Hepatocyte (in vitro differentiated cells): ENCODE measurements at regions not wholly inside any gene's neighbourhood (a gene's known extent, or its start where the extent isn't known, plus 50 kb on each side); places are given as distances from the start of the nearest gene placed in this dataset.

ENCODE experiments used
- EZH2 ChIP-seq: fragments of 200-600 bp; sonication (generic); IDR thresholded peaks from 2 replicates; pipeline ENCODE4 v1.6.1; 2016; ENCODE audit warnings: antibody characterized with exemption, mild to moderate bottlenecking, borderline replicate concordance
- TF ChIP-seq, protein P1 (sequence below): fragments of 200-600 bp; sonication (generic); IDR thresholded peaks from 2 replicates; pipeline ENCODE4 v1.5.1; 2016; ENCODE audit warnings: antibody characterized with exemption, mild to moderate bottlenecking; ENCODE audit not compliant: poor library complexity

DNA sequence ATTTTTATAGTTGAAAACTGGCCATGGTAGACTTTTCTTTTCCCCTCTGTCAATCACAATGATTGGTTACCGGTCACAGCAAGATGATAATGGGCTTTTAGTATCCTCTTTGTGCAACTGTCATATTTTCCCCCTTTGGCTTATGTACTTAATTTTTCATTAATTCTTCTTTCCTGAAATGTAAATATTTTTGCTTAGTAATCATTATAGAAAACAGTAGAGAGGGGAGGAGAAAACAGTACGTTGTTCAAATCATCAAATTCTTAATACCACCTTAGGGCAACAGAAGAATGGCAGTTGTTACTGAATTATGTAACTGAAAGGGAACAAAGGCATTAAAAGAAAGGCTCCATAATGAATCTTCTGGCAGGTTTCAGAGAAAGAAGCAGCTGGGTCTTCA is 699.0 kb downstream of the METTL4 start:
- TF ChIP-seq, protein P1, sequence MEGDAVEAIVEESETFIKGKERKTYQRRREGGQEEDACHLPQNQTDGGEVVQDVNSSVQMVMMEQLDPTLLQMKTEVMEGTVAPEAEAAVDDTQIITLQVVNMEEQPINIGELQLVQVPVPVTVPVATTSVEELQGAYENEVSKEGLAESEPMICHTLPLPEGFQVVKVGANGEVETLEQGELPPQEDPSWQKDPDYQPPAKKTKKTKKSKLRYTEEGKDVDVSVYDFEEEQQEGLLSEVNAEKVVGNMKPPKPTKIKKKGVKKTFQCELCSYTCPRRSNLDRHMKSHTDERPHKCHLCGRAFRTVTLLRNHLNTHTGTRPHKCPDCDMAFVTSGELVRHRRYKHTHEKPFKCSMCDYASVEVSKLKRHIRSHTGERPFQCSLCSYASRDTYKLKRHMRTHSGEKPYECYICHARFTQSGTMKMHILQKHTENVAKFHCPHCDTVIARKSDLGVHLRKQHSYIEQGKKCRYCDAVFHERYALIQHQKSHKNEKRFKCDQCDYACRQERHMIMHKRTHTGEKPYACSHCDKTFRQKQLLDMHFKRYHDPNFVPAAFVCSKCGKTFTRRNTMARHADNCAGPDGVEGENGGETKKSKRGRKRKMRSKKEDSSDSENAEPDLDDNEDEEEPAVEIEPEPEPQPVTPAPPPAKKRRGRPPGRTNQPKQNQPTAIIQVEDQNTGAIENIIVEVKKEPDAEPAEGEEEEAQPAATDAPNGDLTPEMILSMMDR: no peak
- no peak for TF ChIP-seq EZH2
